ENCODE measurements at regions not wholly inside any gene's neighbourhood (a gene's known extent, or its start where the extent isn't known, plus 50 kb on each side); places are given as distances from the start of the nearest gene placed in this dataset.

DNA sequence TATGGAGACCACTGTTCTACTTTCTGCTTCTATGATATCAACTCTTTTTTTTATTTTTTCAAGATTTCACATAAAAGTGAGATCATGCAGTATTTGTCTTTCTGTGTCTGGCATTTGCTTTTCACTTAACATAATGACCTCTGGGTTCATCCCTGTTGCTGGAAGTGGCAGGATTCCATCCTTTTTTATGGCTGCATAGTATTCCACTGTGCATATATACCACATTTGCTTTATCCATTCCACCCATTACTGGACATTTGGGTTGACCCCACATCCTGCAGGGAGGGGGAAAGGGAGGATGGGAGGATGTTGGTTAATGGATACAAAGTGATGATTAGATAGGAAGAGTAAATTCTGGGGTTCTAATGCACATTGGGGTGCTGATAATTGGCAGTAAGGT is 80.3 kb upstream of the NPTX2 start:
- Histone ChIP-seq H3K36me3 (ENCODE audit: control insufficient read depth in 4 of 4, insufficient read depth in 4 of 4, low read length in 3 of 4) (no peaks in the 10 kb centered on the region), H3K9me3 (ENCODE audit: control extremely low read depth in 1 of 5, control insufficient read depth in 4 of 5, insufficient read depth in 2 of 5, low read depth in 1 of 5, low read length in 4 of 5) (peaks cover 0 to 7% (median 0%) of the 10 kb centered on the region in 5 experiments), H3K4me1 (ENCODE audit: control extremely low read depth in 1 of 4, control insufficient read depth in 4 of 4, insufficient read depth in 4 of 4, low read length in 3 of 4) (no peaks in the 10 kb centered on the region), H3K27ac (ENCODE audit: insufficient read depth in 1 of 2, low read depth in 1 of 2, low read length in 2 of 2, poor library complexity in 1 of 2, severe bottlenecking in 2 of 2) (no peak overlapping the region), H3K27me3 (replicated peaks in 2 of 5; ENCODE audit: control insufficient read depth in 4 of 5, insufficient read depth in 5 of 5, low read length in 4 of 5) (no peaks in the 10 kb centered on the region), H3K4me3 (ENCODE audit: control insufficient read depth in 1 of 7, extremely low read depth in 1 of 7, insufficient read depth in 4 of 7, low read depth in 2 of 7, low read length in 6 of 7) (no peak overlapping the region)
- POLR2A ChIA-PET: no interaction called here
- CTCF ChIA-PET: no interaction called here
- no peak for DNase-seq

DNA sequence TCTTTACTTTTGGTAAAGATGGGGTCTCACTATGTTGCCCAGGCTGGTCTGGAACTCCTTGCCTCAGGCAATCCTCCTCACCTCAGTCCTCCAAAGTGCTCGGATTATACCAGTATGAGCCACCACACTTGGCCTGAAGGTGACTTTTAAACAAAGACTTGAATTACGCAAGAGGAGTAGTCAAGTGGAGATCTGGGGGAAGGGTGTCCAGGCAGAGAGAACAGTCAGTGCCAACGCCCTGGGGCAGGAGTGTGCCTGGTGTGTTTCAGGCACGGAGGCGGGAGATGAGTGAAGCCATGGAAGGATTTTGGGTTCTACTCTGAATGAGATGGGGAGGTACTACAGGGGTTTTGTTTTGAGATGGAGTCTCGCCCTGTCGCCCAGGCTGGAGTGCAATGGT is 82.6 kb upstream of the NPTX2 start:
- Histone ChIP-seq H3K4me3 (ENCODE audit: control insufficient read depth in 1 of 7, extremely low read depth in 1 of 7, insufficient read depth in 4 of 7, low read depth in 2 of 7, low read length in 6 of 7) (no peak overlapping the region), H3K9me3 (ENCODE audit: control extremely low read depth in 1 of 5, control insufficient read depth in 4 of 5, insufficient read depth in 2 of 5, low read depth in 1 of 5, low read length in 4 of 5) (peaks cover 0 to 14% (median 5%) of the 10 kb centered on the region in 5 experiments), H3K27ac (ENCODE audit: insufficient read depth in 1 of 2, low read depth in 1 of 2, low read length in 2 of 2, poor library complexity in 1 of 2, severe bottlenecking in 2 of 2) (no peak overlapping the region), H3K36me3 (ENCODE audit: control insufficient read depth in 4 of 4, insufficient read depth in 4 of 4, low read length in 3 of 4) (no peaks in the 10 kb centered on the region), H3K4me1 (ENCODE audit: control extremely low read depth in 1 of 4, control insufficient read depth in 4 of 4, insufficient read depth in 4 of 4, low read length in 3 of 4) (no peaks in the 10 kb centered on the region), H3K27me3 (replicated peaks in 2 of 5; ENCODE audit: control insufficient read depth in 4 of 5, insufficient read depth in 5 of 5, low read length in 4 of 5) (no peaks in the 10 kb centered on the region)
- 90% methylated on average over 2 of the region's 7 CpGs for WGBS (ENCODE audit: insufficient coverage)
- CTCF ChIA-PET: no interaction called here
- DNase-seq: no peak
- POLR2A ChIA-PET: no interaction called here

DNA sequence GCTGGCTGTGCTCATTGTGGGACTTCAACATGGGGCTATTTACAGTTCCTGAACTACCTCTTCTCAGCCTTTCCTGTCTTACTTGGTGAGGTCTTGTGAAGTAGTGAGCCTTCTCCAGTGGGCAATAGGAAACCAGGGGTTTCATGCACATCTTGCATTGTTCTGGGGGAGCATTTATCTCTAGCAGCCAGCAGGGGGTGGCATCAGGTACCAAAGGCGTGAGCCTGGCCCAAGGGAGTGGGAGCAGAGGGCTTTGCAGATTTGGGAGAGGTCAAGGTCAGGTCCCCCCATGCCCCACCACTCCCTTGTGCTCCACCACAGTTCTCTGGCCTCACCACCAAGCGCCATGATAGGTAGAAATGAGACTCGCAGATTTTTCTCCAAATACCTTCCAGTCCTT is 85.4 kb upstream of the NPTX2 start:
- H3K9me3 ChIP-seq (ENCODE audit: control extremely low read depth in 1 of 5, control insufficient read depth in 4 of 5, insufficient read depth in 2 of 5, low read depth in 1 of 5, low read length in 4 of 5): peaks cover 0 to 18% (median 5%) of the 10 kb centered on the region in 5 experiments
- no peaks in the 10 kb centered on the region for H3K36me3 ChIP-seq (ENCODE audit: control insufficient read depth in 4 of 4, insufficient read depth in 4 of 4, low read length in 3 of 4)
- no peak for DNase-seq
- H3K4me3 ChIP-seq (ENCODE audit: control insufficient read depth in 1 of 7, extremely low read depth in 1 of 7, insufficient read depth in 4 of 7, low read depth in 2 of 7, low read length in 6 of 7): no peak overlapping the region
- H3K27me3 ChIP-seq (replicated peaks in 2 of 5; ENCODE audit: control insufficient read depth in 4 of 5, insufficient read depth in 5 of 5, low read length in 4 of 5): no peaks in the 10 kb centered on the region
- ChIA-PET POLR2A (no interaction called here), CTCF (no interaction called here)
- no peak overlapping the region for H3K27ac ChIP-seq (ENCODE audit: insufficient read depth in 1 of 2, low read depth in 1 of 2, low read length in 2 of 2, poor library complexity in 1 of 2, severe bottlenecking in 2 of 2)
- no peaks in the 10 kb centered on the region for H3K4me1 ChIP-seq (ENCODE audit: control extremely low read depth in 1 of 4, control insufficient read depth in 4 of 4, insufficient read depth in 4 of 4, low read length in 3 of 4)
- WGBS (ENCODE audit: insufficient coverage): 63% methylated on average over 2 of the region's 3 CpGs

DNA sequence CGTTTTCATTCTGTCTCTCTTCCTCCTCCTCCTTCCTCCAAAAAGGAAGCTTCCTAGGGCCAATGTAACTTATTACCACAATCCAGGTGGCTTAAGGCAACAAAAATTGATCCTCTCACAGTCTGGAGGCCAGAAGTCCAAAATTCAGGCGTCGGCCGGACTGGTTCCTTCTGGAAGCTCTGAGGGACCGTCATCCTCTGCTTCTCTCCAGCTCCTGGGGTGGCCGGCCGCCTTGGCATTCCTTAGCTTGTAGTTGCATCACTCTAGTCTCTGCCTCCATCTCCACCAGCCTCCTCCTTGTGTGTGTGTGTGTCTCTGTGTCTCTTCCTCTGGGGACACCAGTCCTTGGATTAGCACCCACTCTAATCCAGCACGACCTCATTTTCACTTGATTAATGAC is 89.0 kb upstream of the NPTX2 start:
- Histone ChIP-seq H3K9me3 (ENCODE audit: control extremely low read depth in 1 of 5, control insufficient read depth in 4 of 5, insufficient read depth in 2 of 5, low read depth in 1 of 5, low read length in 4 of 5) (peaks cover 0 to 18% (median 5%) of the 10 kb centered on the region in 5 experiments), H3K27ac (ENCODE audit: insufficient read depth in 1 of 2, low read depth in 1 of 2, low read length in 2 of 2, poor library complexity in 1 of 2, severe bottlenecking in 2 of 2) (no peak overlapping the region), H3K27me3 (replicated peaks in 2 of 5; ENCODE audit: control insufficient read depth in 4 of 5, insufficient read depth in 5 of 5, low read length in 4 of 5) (no peaks in the 10 kb centered on the region), H3K36me3 (ENCODE audit: control insufficient read depth in 4 of 4, insufficient read depth in 4 of 4, low read length in 3 of 4) (no peaks in the 10 kb centered on the region), H3K4me3 (ENCODE audit: control insufficient read depth in 1 of 7, extremely low read depth in 1 of 7, insufficient read depth in 4 of 7, low read depth in 2 of 7, low read length in 6 of 7) (no peak overlapping the region), H3K4me1 (ENCODE audit: control extremely low read depth in 1 of 4, control insufficient read depth in 4 of 4, insufficient read depth in 4 of 4, low read length in 3 of 4) (no peaks in the 10 kb centered on the region)
- 57% methylated on average over 3 of the region's 8 CpGs for WGBS (ENCODE audit: insufficient coverage)
- no peak for DNase-seq
- CTCF ChIA-PET: no interaction called here
- POLR2A ChIA-PET: no interaction called here

DNA sequence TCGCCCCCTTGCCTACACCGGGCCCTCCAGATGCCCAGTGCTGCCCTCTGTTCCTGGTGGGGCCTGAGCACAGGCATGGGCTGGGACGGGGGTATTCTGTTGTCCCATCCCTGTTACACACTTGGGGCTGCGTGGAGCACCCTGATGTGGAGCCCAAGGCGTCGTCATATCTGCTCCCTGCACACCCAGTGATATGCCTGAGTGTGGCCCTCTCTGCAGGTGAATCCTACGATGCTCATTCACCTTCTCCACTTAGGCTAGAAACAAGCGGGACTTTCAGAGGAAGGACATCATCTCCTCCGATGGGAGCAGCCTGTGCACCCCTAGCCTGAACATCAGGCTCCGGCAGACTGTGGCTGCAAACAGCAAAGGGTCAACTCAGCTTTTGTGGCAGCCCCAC is 91.0 kb upstream of the NPTX2 start:
- CTCF ChIA-PET: no interaction called here
- no peaks in the 10 kb centered on the region for H3K36me3 ChIP-seq (ENCODE audit: control insufficient read depth in 4 of 4, insufficient read depth in 4 of 4, low read length in 3 of 4)
- H3K27ac ChIP-seq (ENCODE audit: insufficient read depth in 1 of 2, low read depth in 1 of 2, low read length in 2 of 2, poor library complexity in 1 of 2, severe bottlenecking in 2 of 2): no peak overlapping the region
- POLR2A ChIA-PET: no interaction called here
- 94% methylated on average over 10 of the region's 10 CpGs for WGBS (ENCODE audit: insufficient coverage)
- H3K9me3 ChIP-seq (ENCODE audit: control extremely low read depth in 1 of 5, control insufficient read depth in 4 of 5, insufficient read depth in 2 of 5, low read depth in 1 of 5, low read length in 4 of 5): peaks cover 0 to 5% (median 0%) of the 10 kb centered on the region in 5 experiments
- no peaks in the 10 kb centered on the region for H3K27me3 ChIP-seq (replicated peaks in 2 of 5; ENCODE audit: control insufficient read depth in 4 of 5, insufficient read depth in 5 of 5, low read length in 4 of 5)
- H3K4me3 ChIP-seq (ENCODE audit: control insufficient read depth in 1 of 7, extremely low read depth in 1 of 7, insufficient read depth in 4 of 7, low read depth in 2 of 7, low read length in 6 of 7): no peak overlapping the region
- no peaks in the 10 kb centered on the region for H3K4me1 ChIP-seq (ENCODE audit: control extremely low read depth in 1 of 4, control insufficient read depth in 4 of 4, insufficient read depth in 4 of 4, low read length in 3 of 4)
- no peak for DNase-seq

DNA sequence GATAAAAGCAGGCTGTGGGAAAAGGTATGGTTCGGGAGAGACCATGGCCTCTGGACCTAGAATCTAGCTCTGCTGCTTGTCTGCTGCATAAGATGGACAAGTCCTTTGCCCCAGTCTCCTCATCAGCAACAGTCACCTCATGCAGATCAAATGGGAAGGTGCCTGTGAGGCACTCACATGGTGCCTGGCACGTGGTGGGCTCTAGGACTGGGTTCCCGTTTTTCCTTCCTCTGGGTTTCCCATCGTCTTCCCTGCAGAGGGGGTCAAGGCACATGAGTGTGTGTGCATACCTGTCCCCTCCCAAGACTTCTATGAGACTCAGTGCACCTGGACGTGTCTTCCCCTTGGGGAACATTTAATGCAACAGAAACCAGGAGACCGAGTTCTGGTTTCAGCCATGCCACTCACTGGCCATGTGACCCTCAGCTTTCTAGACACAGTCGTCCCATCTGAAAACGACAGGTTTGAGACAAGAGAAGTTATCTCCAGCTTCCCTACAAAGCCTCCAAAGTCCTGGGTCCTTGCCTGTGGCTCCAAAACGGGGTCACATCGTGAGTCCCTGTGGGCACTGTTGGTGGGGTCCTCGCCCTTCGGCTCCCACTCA is 95.9 kb upstream of the NPTX2 start:
- Histone ChIP-seq H3K4me1 (ENCODE audit: control extremely low read depth in 1 of 4, control insufficient read depth in 4 of 4, insufficient read depth in 4 of 4, low read length in 3 of 4) (no peaks in the 10 kb centered on the region), H3K27ac (ENCODE audit: insufficient read depth in 1 of 2, low read depth in 1 of 2, low read length in 2 of 2, poor library complexity in 1 of 2, severe bottlenecking in 2 of 2) (no peak overlapping the region), H3K9me3 (ENCODE audit: control extremely low read depth in 1 of 5, control insufficient read depth in 4 of 5, insufficient read depth in 2 of 5, low read depth in 1 of 5, low read length in 4 of 5) (no peaks in the 10 kb centered on the region), H3K4me3 (ENCODE audit: control insufficient read depth in 1 of 7, extremely low read depth in 1 of 7, insufficient read depth in 4 of 7, low read depth in 2 of 7, low read length in 6 of 7) (no peak overlapping the region), H3K36me3 (ENCODE audit: control insufficient read depth in 4 of 4, insufficient read depth in 4 of 4, low read length in 3 of 4) (no peaks in the 10 kb centered on the region), H3K27me3 (replicated peaks in 2 of 5; ENCODE audit: control insufficient read depth in 4 of 5, insufficient read depth in 5 of 5, low read length in 4 of 5) (no peaks in the 10 kb centered on the region)
- ChIA-PET POLR2A (no interaction called here), CTCF (no interaction called here)
- WGBS (ENCODE audit: insufficient coverage): 90% methylated on average over 12 of the region's 12 CpGs
- DNase-seq: no peak

DNA sequence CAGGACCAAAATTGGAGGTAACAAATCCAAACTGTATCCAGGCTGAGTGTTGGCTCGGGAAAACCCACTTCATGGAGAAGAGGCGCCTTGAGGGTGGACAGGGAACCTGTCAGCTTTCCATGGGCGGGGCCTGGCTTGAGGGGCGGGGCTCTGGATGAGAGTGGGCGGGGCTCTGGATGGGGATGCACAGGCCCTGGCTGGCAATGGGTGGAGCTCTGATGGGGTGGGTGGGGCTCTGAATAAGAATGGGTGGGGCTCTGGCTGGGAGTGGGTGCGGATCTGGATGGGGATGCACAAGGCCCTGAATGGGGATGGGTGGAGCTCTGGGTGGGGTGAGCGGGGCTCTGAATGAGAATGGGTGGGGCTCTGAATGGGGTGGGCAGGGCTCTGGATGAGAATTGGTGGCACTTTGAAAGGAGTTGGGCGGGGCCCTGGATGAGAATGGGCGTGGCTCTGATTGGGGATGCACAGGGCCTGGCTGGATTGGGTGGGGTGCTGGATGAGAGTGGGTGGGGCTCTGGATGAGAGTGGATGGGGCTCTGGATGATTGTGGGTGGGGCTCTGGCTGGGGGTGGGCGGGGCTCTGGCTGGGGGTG is 96.6 kb upstream of the NPTX2 start:
- POLR2A ChIA-PET: no interaction called here
- Histone ChIP-seq H3K4me3 (ENCODE audit: control insufficient read depth in 1 of 7, extremely low read depth in 1 of 7, insufficient read depth in 4 of 7, low read depth in 2 of 7, low read length in 6 of 7) (no peak overlapping the region), H3K4me1 (ENCODE audit: control extremely low read depth in 1 of 4, control insufficient read depth in 4 of 4, insufficient read depth in 4 of 4, low read length in 3 of 4) (no peaks in the 10 kb centered on the region), H3K36me3 (ENCODE audit: control insufficient read depth in 4 of 4, insufficient read depth in 4 of 4, low read length in 3 of 4) (no peaks in the 10 kb centered on the region), H3K9me3 (ENCODE audit: control extremely low read depth in 1 of 5, control insufficient read depth in 4 of 5, insufficient read depth in 2 of 5, low read depth in 1 of 5, low read length in 4 of 5) (no peaks in the 10 kb centered on the region), H3K27me3 (replicated peaks in 2 of 5; ENCODE audit: control insufficient read depth in 4 of 5, insufficient read depth in 5 of 5, low read length in 4 of 5) (no peaks in the 10 kb centered on the region), H3K27ac (ENCODE audit: insufficient read depth in 1 of 2, low read depth in 1 of 2, low read length in 2 of 2, poor library complexity in 1 of 2, severe bottlenecking in 2 of 2) (no peak overlapping the region)
- WGBS (ENCODE audit: insufficient coverage): 92% methylated on average over 8 of the region's 10 CpGs
- CTCF ChIA-PET: no interaction called here
- DNase-seq: no peak
